Neuronal stem cell (in vitro differentiated cells): ENCODE measurements at regions not wholly inside any gene's neighbourhood (a gene's known extent, or its start where the extent isn't known, plus 50 kb on each side); places are given as distances from the start of the nearest gene placed in this dataset.

Experiments
- DNase-seq: peaks from one replicate; pipeline ENCODE4 v3.0.0-alpha.2; 2013; ENCODE audit warnings: low spot score
- H2AFZ ChIP-seq: one replicate; pipeline ENCODE4 v1.6.1; 2013; ENCODE audit warnings: mild to moderate bottlenecking, low read length, inconsistent platforms
- H2AK5ac ChIP-seq: 2 replicates; pipeline ENCODE4 v1.6.1; 2013; ENCODE audit warnings: low read depth, mild to moderate bottlenecking, inconsistent platforms, low read length, moderate library complexity, mixed read lengths
- H2BK120ac ChIP-seq: 2 replicates; pipeline ENCODE4 v1.6.1; 2013; ENCODE audit warnings: low read depth, mild to moderate bottlenecking, inconsistent platforms, low read length, moderate library complexity, mixed read lengths
- H2BK12ac ChIP-seq: one replicate; pipeline ENCODE4 v1.6.1; 2013; ENCODE audit warnings: low read length, inconsistent platforms
- H2BK15ac ChIP-seq: 2 replicates; pipeline ENCODE4 v1.6.1; 2013; ENCODE audit warnings: mild to moderate bottlenecking, low read length, inconsistent platforms, mixed read lengths
- H2BK5ac ChIP-seq: one replicate; pipeline ENCODE4 v1.6.1; 2013; ENCODE audit warnings: inconsistent platforms, mild to moderate bottlenecking, low read length, moderate library complexity
- H3K14ac ChIP-seq: one replicate; pipeline ENCODE4 v1.6.1; 2013; ENCODE audit warnings: low read length, inconsistent platforms
- H3K18ac ChIP-seq: 2 replicates; pipeline ENCODE4 v1.6.1; 2013; ENCODE audit warnings: low read length, inconsistent platforms
- H3K23ac ChIP-seq: 2 replicates; pipeline ENCODE4 v1.6.1; 2013; ENCODE audit warnings: low read depth, mild to moderate bottlenecking, mixed read lengths, low read length, inconsistent platforms; ENCODE audit not compliant: poor library complexity
- H3K27ac ChIP-seq: replicated peaks from 3 replicates; pipeline ENCODE4 v1.5.1; 2013; ENCODE audit warnings: low read length, inconsistent platforms
- H3K27me3 ChIP-seq, 3 experiments: 2 replicates each; pipeline ENCODE4 v1.6.1; 2013; ENCODE audit warnings: low read length in 3 of 3, mild to moderate bottlenecking in 2 of 3, inconsistent platforms in 1 of 3, low read depth in 1 of 3, mixed read lengths in 1 of 3, moderate library complexity in 1 of 3; ENCODE audit not compliant: control insufficient read depth in 3 of 3, insufficient read depth in 3 of 3
- H3K36me3 ChIP-seq, 2 donors: replicated peaks in 1 of 2; 2 replicates each; pipeline ENCODE4 v1.6.1; 2013; ENCODE audit warnings: low read length in 2 of 2; ENCODE audit not compliant: control insufficient read depth in 2 of 2, insufficient read depth in 2 of 2
- H3K4ac ChIP-seq: 2 replicates; pipeline ENCODE4 v1.6.1; 2013; ENCODE audit warnings: inconsistent platforms, mild to moderate bottlenecking, low read length, moderate library complexity
- H3K4me1 ChIP-seq, 2 donors: 1 replicate in 1 of 2; 2 replicates in 1 of 2; pipeline ENCODE4 v1.6.1; 2013; ENCODE audit warnings: low read length in 2 of 2, low read depth in 1 of 2; ENCODE audit not compliant: control insufficient read depth in 2 of 2, insufficient read depth in 1 of 2
- H3K4me2 ChIP-seq: one replicate; pipeline ENCODE4 v1.6.1; 2013; ENCODE audit warnings: mild to moderate bottlenecking, low read length, inconsistent platforms; ENCODE audit not compliant: insufficient read depth, poor library complexity, severe bottlenecking
- H3K4me3 ChIP-seq, 2 donors: 2 replicates each; pipeline ENCODE4 v1.5.1; 2013; ENCODE audit warnings: low read length in 2 of 2, mild to moderate bottlenecking in 2 of 2, inconsistent platforms in 1 of 2, moderate library complexity in 1 of 2
- H3K79me1 ChIP-seq: one replicate; pipeline ENCODE4 v1.6.1; 2013; ENCODE audit warnings: low read depth, mild to moderate bottlenecking, inconsistent platforms, low read length, moderate library complexity
- H3K9ac ChIP-seq: one replicate; pipeline ENCODE4 v1.6.1; 2013; ENCODE audit warnings: mild to moderate bottlenecking, low read depth, low read length, inconsistent platforms; ENCODE audit not compliant: poor library complexity
- H3K9me3 ChIP-seq, 2 donors: replicated peaks in 1 of 2; 2 replicates each; pipeline versions ENCODE3 to v1.6.1; 2013; ENCODE audit warnings: low read length in 2 of 2, mild to moderate bottlenecking in 2 of 2, inconsistent platforms in 1 of 2, low read depth in 1 of 2, mixed read lengths in 1 of 2, moderate library complexity in 1 of 2; ENCODE audit not compliant: control insufficient read depth in 2 of 2, insufficient read depth in 1 of 2
- H4K8ac ChIP-seq: one replicate; pipeline ENCODE4 v1.6.1; 2013; ENCODE audit warnings: low read depth, mild to moderate bottlenecking, inconsistent platforms, low read length, moderate library complexity
- H4K91ac ChIP-seq: one replicate; pipeline ENCODE4 v1.6.1; 2013; ENCODE audit warnings: low read length, low read depth, mild to moderate bottlenecking, inconsistent platforms; ENCODE audit not compliant: poor library complexity
- WGBS, 2 donors: extraction: QIAGEN DNeasy Blood & Tissue Kit; methylation state at CpG; one replicate each; pipeline ENCODE4 v1.1.7; 2013; ENCODE audit warnings: missing lambda C conversion rate in 2 of 2, mixed read lengths in 1 of 2; ENCODE audit not compliant: insufficient read length in 2 of 2, insufficient replicate concordance in 1 of 2; ENCODE audit errors: extremely low coverage in 2 of 2; 5-methylcytosine and 5-hydroxymethylcytosine counted together

DNA sequence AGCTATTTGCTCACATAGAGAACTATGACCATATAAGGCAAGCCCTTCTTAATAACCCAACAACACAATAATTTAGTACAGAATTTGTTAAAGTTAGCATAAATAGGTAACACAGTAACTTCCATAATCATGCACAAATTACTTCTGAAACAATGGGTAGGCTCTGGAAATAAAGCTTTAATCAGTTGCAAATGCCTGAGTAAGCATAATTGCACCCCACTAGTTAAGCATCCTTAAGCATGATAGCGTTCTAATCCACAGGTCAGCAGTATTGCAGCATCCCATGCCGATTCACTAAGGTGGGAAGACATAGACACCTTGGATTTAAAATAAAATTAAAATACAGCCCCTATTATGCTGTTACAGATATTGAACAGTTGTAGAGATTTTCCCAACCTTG, 161.7 kb downstream of the DHX15 start:
- Histone ChIP-seq H3K18ac (no peak overlapping the region), H3K27me3 (no peaks in the 10 kb centered on the region), H3K27ac (no peak overlapping the region), H2AFZ (no peak overlapping the region), H3K36me3 (no peaks in the 10 kb centered on the region), H4K8ac (no peak overlapping the region), H2BK5ac (no peak overlapping the region), H2BK120ac (no peak overlapping the region), H2BK15ac (no peak overlapping the region), H3K23ac (no peak overlapping the region), H3K14ac (no peak overlapping the region), H3K4me2 (no peak overlapping the region), H4K91ac (no peak overlapping the region), H3K4me3 (no peak overlapping the region), H2BK12ac (no peak overlapping the region), H3K4ac (no peak overlapping the region), H3K9me3 (no peaks in the 10 kb centered on the region), H3K9ac (no peak overlapping the region), H2AK5ac (no peak overlapping the region), H3K79me1 (no peaks in the 10 kb centered on the region), H3K4me1 (peaks cover 0 to 2% of the 10 kb centered on the region in 2 donors)
- no peak for DNase-seq
- WGBS, 2 donors = no CpG with 5 or more reads among the region's 2 CpGs

DNA sequence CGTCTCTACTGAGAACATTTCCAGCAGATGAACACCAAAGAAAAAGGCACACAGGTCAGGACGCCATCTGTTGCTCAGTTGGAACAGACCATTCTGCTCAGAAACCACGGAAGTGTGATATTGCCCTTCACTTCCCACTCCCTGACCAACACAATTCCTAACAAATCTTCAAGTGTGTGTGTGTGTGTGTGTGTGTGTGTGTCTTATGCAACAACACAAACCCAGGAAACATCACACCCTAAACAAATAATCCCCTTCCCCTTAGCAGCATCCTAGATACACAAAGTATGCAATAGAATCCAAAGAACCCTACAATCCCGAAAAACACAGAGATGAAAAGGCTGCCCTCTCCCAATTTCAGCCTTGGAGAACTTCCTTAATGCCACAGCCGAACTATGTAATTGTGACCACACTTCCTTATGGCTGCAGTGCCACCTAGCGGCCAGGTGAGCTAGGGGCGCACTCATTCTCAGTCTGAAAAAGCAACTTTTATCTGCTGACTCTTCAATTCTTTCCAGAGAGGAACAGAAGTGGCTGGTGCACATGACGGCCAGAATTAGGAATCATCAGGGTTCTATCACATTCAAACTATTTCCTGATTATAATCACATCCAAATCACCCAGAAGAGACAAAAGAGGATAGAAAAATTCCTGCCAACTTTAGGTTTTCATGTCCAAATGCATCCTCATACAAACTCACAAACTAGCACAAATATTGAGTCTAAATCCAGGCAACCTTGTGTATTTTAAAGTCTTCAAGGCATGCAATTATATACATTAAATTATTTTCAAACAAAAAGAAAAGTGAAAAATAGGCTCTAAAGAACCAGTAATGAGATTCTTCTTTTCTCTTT, 164.9 kb downstream of the DHX15 start:
- H2AFZ ChIP-seq = peak overlapping the region; percentile 60
- H2BK120ac ChIP-seq = no peak overlapping the region
- no peak overlapping the region for H3K18ac ChIP-seq
- no CpG with 5 or more reads among the region's 8 CpGs for WGBS, 2 donors
- H2BK15ac ChIP-seq = no peak overlapping the region
- no peak overlapping the region for H3K23ac ChIP-seq
- no peaks in the 10 kb centered on the region for H3K79me1 ChIP-seq
- no peak overlapping the region for H2AK5ac ChIP-seq
- H3K14ac ChIP-seq = no peak overlapping the region
- H2BK5ac ChIP-seq = no peak overlapping the region
- no peaks in the 10 kb centered on the region for H3K27me3 ChIP-seq
- no peaks in the 10 kb centered on the region for H3K36me3 ChIP-seq
- no peak overlapping the region for H4K91ac ChIP-seq
- H3K9ac ChIP-seq = peak overlapping the region; percentile 36
- DNase-seq = peak; percentile 81
- H3K4me2 ChIP-seq = no peak overlapping the region
- H3K4me3 ChIP-seq = no peak overlapping the region
- H3K4me1 ChIP-seq = peaks cover 0 to 2% of the 10 kb centered on the region in 2 donors
- H3K9me3 ChIP-seq = no peaks in the 10 kb centered on the region
- no peak overlapping the region for H4K8ac ChIP-seq
- H3K4ac ChIP-seq = no peak overlapping the region
- H2BK12ac ChIP-seq = no peak overlapping the region
- H3K27ac ChIP-seq = no peak overlapping the region

DNA sequence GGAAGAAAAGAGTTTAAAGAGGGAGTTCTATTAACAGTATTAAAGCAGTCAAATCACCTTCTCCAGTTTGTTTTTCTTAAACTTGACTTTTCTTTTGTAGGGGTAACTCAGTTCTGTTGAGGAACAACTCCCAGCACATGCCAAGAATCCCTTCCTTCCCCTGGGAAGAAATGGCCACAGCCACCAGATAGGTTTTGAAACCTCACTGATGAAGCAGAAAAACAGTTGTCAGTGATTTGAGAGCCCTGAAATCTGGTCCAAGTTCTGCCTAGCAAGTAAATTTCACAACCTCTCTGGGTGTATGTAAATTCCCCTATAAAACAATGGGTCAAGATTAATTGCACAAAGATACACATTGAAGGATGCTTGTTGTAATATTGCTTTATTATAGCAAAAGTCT, 167.1 kb downstream of the DHX15 start:
- Histone ChIP-seq H3K4ac (no peak overlapping the region), H3K9ac (no peak overlapping the region), H4K91ac (no peak overlapping the region), H2AK5ac (no peak overlapping the region), H3K4me1 (peaks cover 0 to 2% of the 10 kb centered on the region in 2 donors), H3K36me3 (no peaks in the 10 kb centered on the region), H2BK120ac (no peak overlapping the region), H3K9me3 (no peaks in the 10 kb centered on the region), H3K79me1 (no peaks in the 10 kb centered on the region), H3K18ac (no peak overlapping the region), H3K23ac (no peak overlapping the region), H3K4me2 (no peak overlapping the region), H2BK12ac (no peak overlapping the region), H2BK5ac (no peak overlapping the region), H4K8ac (no peak overlapping the region), H3K27me3 (no peaks in the 10 kb centered on the region), H2AFZ (no peak overlapping the region), H3K4me3 (no peak overlapping the region), H3K14ac (no peak overlapping the region), H3K27ac (no peak overlapping the region), H2BK15ac (no peak overlapping the region)
- no peak for DNase-seq

DNA sequence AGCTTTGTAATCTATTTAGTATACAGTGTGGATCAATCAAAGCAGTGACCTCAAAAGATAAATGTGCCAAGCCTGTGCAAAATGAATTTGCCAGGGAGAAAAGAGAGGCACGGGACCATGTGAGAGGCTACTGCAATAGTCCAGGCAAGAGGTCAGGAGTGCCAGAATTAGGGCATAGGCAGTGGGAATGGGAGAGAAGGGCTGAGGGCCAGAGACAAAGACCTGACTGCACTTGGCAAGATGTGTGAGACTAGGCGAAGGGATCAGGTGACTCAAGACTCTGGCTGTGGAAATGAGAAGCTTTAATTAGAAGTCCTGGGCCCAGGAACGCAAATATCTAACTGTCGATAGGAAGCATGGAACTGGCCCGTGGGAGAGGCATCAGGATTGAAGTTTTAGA, 168.1 kb downstream of the DHX15 start:
- peaks cover 0 to 2% of the 10 kb centered on the region in 2 donors for H3K4me1 ChIP-seq
- no peak overlapping the region for H2BK5ac ChIP-seq
- no peak overlapping the region for H2AK5ac ChIP-seq
- no peaks in the 10 kb centered on the region for H3K79me1 ChIP-seq
- no peak overlapping the region for H3K9ac ChIP-seq
- H3K4me2 ChIP-seq = no peak overlapping the region
- H4K91ac ChIP-seq = no peak overlapping the region
- H2AFZ ChIP-seq = no peak overlapping the region
- no peak overlapping the region for H2BK15ac ChIP-seq
- H2BK12ac ChIP-seq = no peak overlapping the region
- no peak overlapping the region for H3K4ac ChIP-seq
- no peaks in the 10 kb centered on the region for H3K36me3 ChIP-seq
- H2BK120ac ChIP-seq = no peak overlapping the region
- H3K14ac ChIP-seq = no peak overlapping the region
- H3K23ac ChIP-seq = no peak overlapping the region
- WGBS, 2 donors = no CpG with 5 or more reads among the region's 5 CpGs
- no peaks in the 10 kb centered on the region for H3K27me3 ChIP-seq
- no peak overlapping the region for H3K27ac ChIP-seq
- H3K4me3 ChIP-seq = no peak overlapping the region
- DNase-seq = no peak
- no peak overlapping the region for H3K18ac ChIP-seq
- H3K9me3 ChIP-seq = no peaks in the 10 kb centered on the region
- no peak overlapping the region for H4K8ac ChIP-seq
